WTC11 (cell line): ENCODE measurements at regions not wholly inside any gene's neighbourhood (a gene's known extent, or its start where the extent isn't known, plus 50 kb on each side); places are given as distances from the start of the nearest gene placed in this dataset.
A peak's percentile ranks its signal among the peaks of the same experiment; 100 is the strongest.

Experiments
- ATAC-seq: fragments of 200-7000 bp; cut with Tn5 transposase; 2 replicates; pipeline ENCODE4 v1.10.0; 2021; ENCODE audit warnings: mild to moderate bottlenecking, moderate library complexity
- CTCF ChIA-PET: fragments of 300-600 bp; sonication (Branson Sonifier 250); formaldehyde crosslinking; loops from one replicate; lab custom pipeline; 2021; ENCODE audit warnings: antibody characterized with exemption; lab: Charles Lee
- POLR2A ChIA-PET: fragments of 350-600 bp; sonication (Branson Sonifier 250); formaldehyde crosslinking; loops from one replicate; lab custom pipeline; 2021; ENCODE audit warnings: antibody characterized with exemption; lab: Charles Lee
- DNase-seq: peaks from one replicate; pipeline ENCODE4 v3.0.0; 2021; ENCODE audit warnings: low spot score
- H3K27ac Mint-ChIP-seq: 2 replicates; pipeline ENCODE4 v1.8.0; 2021; ENCODE audit warnings: mixed read lengths
- H3K27me3 Mint-ChIP-seq: 2 replicates; pipeline ENCODE4 v1.8.0; 2021; ENCODE audit warnings: low read depth, mild to moderate bottlenecking, moderate library complexity, mixed read lengths
- H3K36me3 Mint-ChIP-seq: 2 replicates; pipeline ENCODE4 v1.8.0; 2021; ENCODE audit warnings: mixed read lengths
- H3K4me1 Mint-ChIP-seq: 2 replicates; pipeline ENCODE4 v1.8.0; 2022; ENCODE audit warnings: mixed read lengths
- H3K4me3 Mint-ChIP-seq: 2 replicates; pipeline ENCODE4 v1.8.0; 2021; ENCODE audit warnings: mild to moderate bottlenecking, moderate library complexity, mixed read lengths
- H3K9me3 Mint-ChIP-seq: 2 replicates; pipeline ENCODE4 v1.8.0; 2021; ENCODE audit warnings: mixed read lengths
- ARID4B ChIP-seq: sonication (generic); formaldehyde crosslinking; IDR thresholded peaks from 2 replicates; pipeline ENCODE4 v1.8.0; 2023; ENCODE audit warnings: missing genetic modification reagents, mild to moderate bottlenecking, borderline replicate concordance
- CREB1 ChIP-seq: sonication (generic); formaldehyde crosslinking; IDR thresholded peaks from 2 replicates; pipeline ENCODE4 v1.8.0; 2023; ENCODE audit warnings: mild to moderate bottlenecking, missing genetic modification reagents
- FOXP1 ChIP-seq: sonication (generic); formaldehyde crosslinking; IDR thresholded peaks from 2 replicates; pipeline ENCODE4 v1.8.0; 2022; ENCODE audit warnings: missing genetic modification reagents, mild to moderate bottlenecking, moderate library complexity, borderline replicate concordance
- FOXP4 ChIP-seq: sonication (generic); formaldehyde crosslinking; IDR thresholded peaks from 2 replicates; pipeline ENCODE4 v1.8.0; 2022; ENCODE audit warnings: mild to moderate bottlenecking, missing genetic modification reagents
- GABPB1 ChIP-seq: sonication (generic); formaldehyde crosslinking; IDR thresholded peaks from 2 replicates; pipeline ENCODE4 v1.8.1; 2023; ENCODE audit warnings: mild to moderate bottlenecking, missing genetic modification reagents
- GRHL2 ChIP-seq: fragments of 250-450 bp; sonication (Bioruptor Pico); IDR thresholded peaks from 2 replicates; pipeline ENCODE4 v1.8.0; 2022; ENCODE audit warnings: mild to moderate bottlenecking, moderate library complexity; ENCODE audit not compliant: insufficient replicate concordance, severe bottlenecking
- JAZF1 ChIP-seq: fragments of 250-450 bp; sonication (Bioruptor Pico); IDR thresholded peaks from 2 replicates; pipeline ENCODE4 v1.9.0; 2021; ENCODE audit warnings: moderate library complexity, mild to moderate bottlenecking, inconsistent platforms
- MAX ChIP-seq: sonication (generic); formaldehyde crosslinking; IDR thresholded peaks from 2 replicates; pipeline ENCODE4 v1.8.0; 2022; ENCODE audit warnings: mild to moderate bottlenecking, missing genetic modification reagents
- MXD4 ChIP-seq: fragments of 250-450 bp; sonication (Bioruptor Pico); IDR thresholded peaks from 2 replicates; pipeline ENCODE4 v1.8.0; 2021; ENCODE audit warnings: mild to moderate bottlenecking, moderate library complexity, borderline replicate concordance
- NR2C2 ChIP-seq: sonication (generic); formaldehyde crosslinking; IDR thresholded peaks from 2 replicates; pipeline ENCODE4 v1.8.0; 2022; ENCODE audit warnings: mild to moderate bottlenecking, missing genetic modification reagents
- OVOL2 ChIP-seq: fragments of 250-450 bp; sonication (Bioruptor Pico); IDR thresholded peaks from 2 replicates; pipeline ENCODE4 v1.9.0; 2021; ENCODE audit warnings: mild to moderate bottlenecking, borderline replicate concordance
- PREB ChIP-seq: sonication (generic); formaldehyde crosslinking; IDR thresholded peaks from 2 replicates; pipeline ENCODE4 v1.8.1; 2022; ENCODE audit warnings: mild to moderate bottlenecking, missing genetic modification reagents, moderate library complexity, borderline replicate concordance
- RORB ChIP-seq: fragments of 250-450 bp; sonication (Bioruptor Pico); IDR thresholded peaks from 2 replicates; pipeline ENCODE4 v1.9.0; 2021; ENCODE audit warnings: mild to moderate bottlenecking
- SP1 ChIP-seq: sonication (generic); formaldehyde crosslinking; conservative IDR thresholded peaks from 2 replicates; pipeline ENCODE4 v1.8.1; 2022; ENCODE audit warnings: missing genetic modification reagents
- TCF7 ChIP-seq: sonication (generic); formaldehyde crosslinking; IDR thresholded peaks from 2 replicates; pipeline ENCODE4 v1.8.0; 2022; ENCODE audit warnings: mild to moderate bottlenecking, low read depth, missing genetic modification reagents, moderate library complexity
- ZBTB21 ChIP-seq: sonication (generic); formaldehyde crosslinking; IDR thresholded peaks from 2 replicates; pipeline ENCODE4 v1.8.1; 2023; ENCODE audit warnings: mild to moderate bottlenecking, missing genetic modification reagents, borderline replicate concordance
- ZBTB43 ChIP-seq: sonication (generic); formaldehyde crosslinking; IDR thresholded peaks from 2 replicates; pipeline ENCODE4 v1.8.1; 2023; ENCODE audit warnings: mild to moderate bottlenecking, missing genetic modification reagents
- TF ChIP-seq, protein P1 (sequence below): sonication (generic); formaldehyde crosslinking; conservative IDR thresholded peaks from 2 replicates; pipeline ENCODE4 v1.8.1; 2022; ENCODE audit warnings: mild to moderate bottlenecking, missing genetic modification reagents
- TF ChIP-seq, protein P2 (sequence below): fragments of 250-450 bp; sonication (Bioruptor Pico); IDR thresholded peaks from 2 replicates; pipeline ENCODE4 v2.1.2; 2022; ENCODE audit warnings: mild to moderate bottlenecking, moderate library complexity
- TF ChIP-seq, protein P3 (sequence below): sonication (generic); formaldehyde crosslinking; IDR thresholded peaks from 2 replicates; pipeline ENCODE4 v1.8.1; 2022; ENCODE audit warnings: missing genetic modification reagents, borderline replicate concordance

DNA sequence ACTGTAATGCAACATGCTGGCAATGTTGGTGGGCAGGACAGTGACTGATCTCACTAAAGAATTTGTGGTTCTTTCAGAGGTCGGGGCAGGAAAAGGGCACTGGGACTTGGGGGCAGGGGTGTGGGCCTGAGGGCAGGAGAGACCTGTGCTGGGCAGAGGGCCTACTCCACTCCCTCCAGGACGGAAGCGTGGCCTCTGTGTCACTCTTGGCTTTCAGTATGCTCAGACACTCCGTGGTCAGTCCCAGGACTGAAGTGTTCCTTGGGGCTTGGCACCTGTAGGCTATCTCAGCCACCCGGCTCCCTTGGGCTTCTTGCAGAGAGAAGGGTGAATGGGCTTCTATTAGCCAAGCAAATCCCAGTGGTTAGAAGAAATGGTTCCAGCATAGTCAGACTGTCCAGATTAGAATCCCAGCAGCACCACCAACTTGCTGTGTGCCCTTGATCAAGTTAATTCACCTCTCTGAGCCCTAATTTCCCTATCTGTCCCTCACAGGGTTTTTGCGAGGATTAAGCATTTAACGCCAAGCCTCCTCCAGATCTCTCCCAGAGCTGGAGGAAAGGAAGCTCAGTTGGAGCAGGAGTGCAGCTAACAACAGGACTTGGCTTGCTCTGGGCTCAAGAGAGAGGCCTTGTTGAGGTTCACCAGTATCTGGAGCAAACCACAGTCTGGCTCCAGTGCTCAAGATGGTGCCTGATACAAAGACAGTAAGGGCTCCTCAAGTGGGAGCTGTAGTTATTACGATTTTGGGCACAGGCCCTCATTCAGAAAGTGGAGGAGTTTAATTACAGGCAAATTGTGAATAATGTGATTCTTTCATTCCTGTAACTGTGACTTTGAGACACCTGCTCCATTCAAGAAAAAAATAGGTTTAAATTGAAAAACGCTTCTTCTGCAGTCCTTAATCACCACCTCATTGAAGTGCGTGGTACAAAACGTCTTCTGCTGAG, 57.7 kb upstream of the LRP8 start:
- Mint-ChIP-seq H3K27me3 (peaks cover 35% of the 10 kb centered on the region), H3K9me3 (peaks cover 13% of the 10 kb centered on the region), H3K36me3 (peaks cover 3% of the 10 kb centered on the region; the same call in 1 of the 2 replicates), H3K27ac (no peak overlapping the region), H3K4me1 (peaks cover 3% of the 10 kb centered on the region), H3K4me3 (no peak overlapping the region)
- TF ChIP-seq MAX (no peak), GRHL2 (CRISPR knock-in tag) (no peak), NR2C2 (no peak), JAZF1 (CRISPR knock-in tag) (no peak), RORB (CRISPR knock-in tag) (no peak), TCF7 (CRISPR knock-in tag) (no peak), ZBTB43 (CRISPR knock-in tag) (no peak), SP1 (CRISPR knock-in tag) (no peak), CREB1 (no peak)
- TF ChIP-seq, protein P1, sequence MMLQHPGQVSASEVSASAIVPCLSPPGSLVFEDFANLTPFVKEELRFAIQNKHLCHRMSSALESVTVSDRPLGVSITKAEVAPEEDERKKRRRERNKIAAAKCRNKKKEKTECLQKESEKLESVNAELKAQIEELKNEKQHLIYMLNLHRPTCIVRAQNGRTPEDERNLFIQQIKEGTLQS (CRISPR knock-in tag): no peak
- TF ChIP-seq, protein P2, sequence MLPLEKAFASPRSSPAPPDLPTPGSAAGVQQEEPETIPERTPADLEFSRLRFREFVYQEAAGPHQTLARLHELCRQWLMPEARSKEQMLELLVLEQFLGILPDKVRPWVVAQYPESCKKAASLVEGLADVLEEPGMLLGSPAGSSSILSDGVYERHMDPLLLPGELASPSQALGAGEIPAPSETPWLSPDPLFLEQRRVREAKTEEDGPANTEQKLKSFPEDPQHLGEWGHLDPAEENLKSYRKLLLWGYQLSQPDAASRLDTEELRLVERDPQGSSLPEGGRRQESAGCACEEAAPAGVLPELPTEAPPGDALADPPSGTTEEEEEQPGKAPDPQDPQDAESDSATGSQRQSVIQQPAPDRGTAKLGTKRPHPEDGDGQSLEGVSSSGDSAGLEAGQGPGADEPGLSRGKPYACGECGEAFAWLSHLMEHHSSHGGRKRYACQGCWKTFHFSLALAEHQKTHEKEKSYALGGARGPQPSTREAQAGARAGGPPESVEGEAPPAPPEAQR (CRISPR knock-in tag): no peak
- TF ChIP-seq, protein P3, sequence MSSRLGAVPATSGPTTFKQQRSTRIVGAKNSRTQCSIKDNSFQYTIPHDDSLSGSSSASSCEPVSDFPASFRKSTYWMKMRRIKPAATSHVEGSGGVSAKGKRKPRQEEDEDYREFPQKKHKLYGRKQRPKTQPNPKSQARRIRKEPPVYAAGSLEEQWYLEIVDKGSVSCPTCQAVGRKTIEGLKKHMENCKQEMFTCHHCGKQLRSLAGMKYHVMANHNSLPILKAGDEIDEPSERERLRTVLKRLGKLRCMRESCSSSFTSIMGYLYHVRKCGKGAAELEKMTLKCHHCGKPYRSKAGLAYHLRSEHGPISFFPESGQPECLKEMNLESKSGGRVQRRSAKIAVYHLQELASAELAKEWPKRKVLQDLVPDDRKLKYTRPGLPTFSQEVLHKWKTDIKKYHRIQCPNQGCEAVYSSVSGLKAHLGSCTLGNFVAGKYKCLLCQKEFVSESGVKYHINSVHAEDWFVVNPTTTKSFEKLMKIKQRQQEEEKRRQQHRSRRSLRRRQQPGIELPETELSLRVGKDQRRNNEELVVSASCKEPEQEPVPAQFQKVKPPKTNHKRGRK (CRISPR knock-in tag): no peak
- ATAC-seq (peak; percentile 22; the same call in 1 of the 2 replicates), DNase-seq (no peak)
- POLR2A ChIA-PET: interaction anchor here (0.6 kb wide), 1 partner anchor 21 kb away, joined by 4 read pairs; no protein-coding TSS in a partner anchor
- CTCF ChIA-PET: interaction anchor here (0.7 to 1.7 kb wide), 2 partner anchors 13 to 57 kb away, joined by 3 to 4 read pairs; no protein-coding TSS in a partner anchor

GRCh38 chr1:53388963-53389362, 61.1 kb upstream of the LRP8 start:
- no peak for ATAC-seq
- peaks cover 14% of the 10 kb centered on the region for H3K27me3 Mint-ChIP-seq
- H3K36me3 Mint-ChIP-seq: peaks cover 3% of the 10 kb centered on the region; the same call in 1 of the 2 replicates
- CTCF ChIA-PET: no interaction called here
- POLR2A ChIA-PET: no interaction called here
- H3K9me3 Mint-ChIP-seq: peaks cover 13% of the 10 kb centered on the region
- no peak overlapping the region for H3K4me3 Mint-ChIP-seq
- no peak for DNase-seq
- H3K27ac Mint-ChIP-seq: no peak overlapping the region
- H3K4me1 Mint-ChIP-seq: peaks cover 8% of the 10 kb centered on the region
- TF ChIP-seq FOXP4 (CRISPR knock-in tag): no peak
- no peak for TF ChIP-seq MXD4 (CRISPR knock-in tag)
- no peak for TF ChIP-seq OVOL2
- no peak for TF ChIP-seq FOXP1 (CRISPR knock-in tag)
- TF ChIP-seq ZBTB21 (CRISPR knock-in tag): no peak
- no peak for TF ChIP-seq MAX
- no peak for TF ChIP-seq ARID4B
- no peak for TF ChIP-seq SP1 (CRISPR knock-in tag)
- TF ChIP-seq PREB (CRISPR knock-in tag): no peak
- TF ChIP-seq GABPB1 (CRISPR knock-in tag): no peak
